OCI-LY1 (cell line): ENCODE measurements at regions not wholly inside any gene's neighbourhood (a gene's known extent, or its start where the extent isn't known, plus 50 kb on each side); places are given as distances from the start of the nearest gene placed in this dataset.

Source experiments
- CTCF ChIP-seq: fragments of 200-600 bp; sonication (generic), shearing (Covaris generic); IDR thresholded peaks from 2 replicates; pipeline ENCODE4 v1.5.1; 2017; ENCODE audit warnings: mild to moderate bottlenecking, antibody characterized with exemption, low read length, moderate library complexity, mixed read lengths
- EZH2 ChIP-seq: fragments of 200-600 bp; sonication (generic), shearing (Covaris generic); IDR thresholded peaks from 2 replicates; pipeline ENCODE4 v1.8.0; 2017; ENCODE audit warnings: borderline replicate concordance, mixed run types, mild to moderate bottlenecking, antibody characterized with exemption, low read length, moderate library complexity, mixed read lengths

GRCh38 chr5:82661933-82662332 is 383.8 kb upstream of the RPS23 start:
- TF ChIP-seq CTCF (no peak), EZH2 (no peak)
